OCI-LY3 (cell line): ENCODE measurements at regions not wholly inside any gene's neighbourhood (a gene's known extent, or its start where the extent isn't known, plus 50 kb on each side); places are given as distances from the start of the nearest gene placed in this dataset.

Experiments
- EZH2phosphoT487 ChIP-seq: fragments of 200-600 bp; shearing (Covaris generic); IDR thresholded peaks from 2 replicates; pipeline ENCODE4 v1.6.1; 2018; ENCODE audit warnings: antibody characterized with exemption, mixed run types, low read depth
- TF ChIP-seq, protein P1 (sequence below): fragments of 200-600, 300-600 bp; sonication (generic); IDR thresholded peaks from 2 replicates; pipeline ENCODE4 v1.5.1; 2014; ENCODE audit warnings: antibody characterized with exemption, low read length, low read depth

DNA sequence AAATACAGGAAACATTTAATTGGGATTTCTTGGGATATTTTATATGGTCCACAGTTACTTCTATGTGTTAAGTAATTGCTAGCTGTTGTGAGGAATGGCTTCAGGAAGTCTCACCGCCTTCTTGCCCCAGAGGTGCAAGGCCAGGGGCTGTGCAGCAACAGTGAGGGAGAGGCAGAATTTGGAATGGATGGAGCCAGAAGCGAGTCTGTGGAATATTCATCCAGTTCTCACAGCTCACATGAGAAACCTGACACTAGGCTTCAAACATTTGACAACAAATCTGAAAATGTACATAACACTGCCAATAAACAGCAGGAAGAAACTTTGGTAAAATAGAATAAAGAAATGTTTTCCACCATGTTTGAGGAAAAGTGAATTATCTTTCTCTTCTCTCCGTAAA is 66.5 kb downstream of the GPR6 start:
- TF ChIP-seq, protein P1, sequence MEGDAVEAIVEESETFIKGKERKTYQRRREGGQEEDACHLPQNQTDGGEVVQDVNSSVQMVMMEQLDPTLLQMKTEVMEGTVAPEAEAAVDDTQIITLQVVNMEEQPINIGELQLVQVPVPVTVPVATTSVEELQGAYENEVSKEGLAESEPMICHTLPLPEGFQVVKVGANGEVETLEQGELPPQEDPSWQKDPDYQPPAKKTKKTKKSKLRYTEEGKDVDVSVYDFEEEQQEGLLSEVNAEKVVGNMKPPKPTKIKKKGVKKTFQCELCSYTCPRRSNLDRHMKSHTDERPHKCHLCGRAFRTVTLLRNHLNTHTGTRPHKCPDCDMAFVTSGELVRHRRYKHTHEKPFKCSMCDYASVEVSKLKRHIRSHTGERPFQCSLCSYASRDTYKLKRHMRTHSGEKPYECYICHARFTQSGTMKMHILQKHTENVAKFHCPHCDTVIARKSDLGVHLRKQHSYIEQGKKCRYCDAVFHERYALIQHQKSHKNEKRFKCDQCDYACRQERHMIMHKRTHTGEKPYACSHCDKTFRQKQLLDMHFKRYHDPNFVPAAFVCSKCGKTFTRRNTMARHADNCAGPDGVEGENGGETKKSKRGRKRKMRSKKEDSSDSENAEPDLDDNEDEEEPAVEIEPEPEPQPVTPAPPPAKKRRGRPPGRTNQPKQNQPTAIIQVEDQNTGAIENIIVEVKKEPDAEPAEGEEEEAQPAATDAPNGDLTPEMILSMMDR = no peak
- TF ChIP-seq EZH2phosphoT487 = no peak
